Erythroblast (primary cell): ENCODE measurements at regions not wholly inside any gene's neighbourhood (a gene's known extent, or its start where the extent isn't known, plus 50 kb on each side); places are given as distances from the start of the nearest gene placed in this dataset.

ENCODE experiments used
- GATA1 ChIP-seq: IDR thresholded peaks from 2 replicates; pipeline ENCODE4 v1.6.1; 2011; ENCODE audit warnings: low read depth, mild to moderate bottlenecking, control low read depth, low read length, moderate library complexity
- POLR2A ChIP-seq: IDR thresholded peaks from 2 replicates; pipeline ENCODE4 v1.6.1; 2011; ENCODE audit warnings: mild to moderate bottlenecking, low read length

DNA sequence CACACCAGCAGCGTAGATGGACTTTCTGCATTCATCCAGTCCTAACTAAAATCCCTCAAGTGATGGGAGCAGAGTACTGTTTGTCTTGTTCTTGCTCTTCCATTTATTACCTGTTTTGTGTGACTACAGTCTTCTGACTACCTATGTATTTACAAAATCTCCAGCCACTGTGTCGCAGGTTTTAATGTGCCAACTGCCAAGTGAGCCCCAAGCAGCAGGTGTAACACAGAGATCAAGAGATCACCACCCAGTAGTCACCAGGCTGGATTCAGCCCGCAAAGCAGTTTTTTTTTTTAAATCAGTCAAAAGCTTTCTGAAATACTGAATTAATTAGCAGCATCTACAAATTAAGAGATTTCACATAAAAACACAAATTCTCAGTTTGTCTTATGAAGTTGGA, 724.1 kb upstream of the USP15 start:
- TF ChIP-seq POLR2A = no peak
- no peak for TF ChIP-seq GATA1
